ENCODE measurements at regions not wholly inside any gene's neighbourhood (a gene's known extent, or its start where the extent isn't known, plus 50 kb on each side); places are given as distances from the start of the nearest gene placed in this dataset.
"Not testable (repeated sequence)": the region's sequence is repeated elsewhere in the genome, so short reads cannot be mapped to it uniquely, and the experiment has no call there.

GRCh38 chr2:117614823-117615534 lies 199.5 kb upstream of the DDX18 start:
- peaks cover 1 to 3% (median 2%) of the 10 kb centered on the region in 3 donors for H3K27me3 Mint-ChIP-seq (ENCODE audit: low read depth in 3 of 3)
- H3K4me1 Mint-ChIP-seq: no peaks in the 10 kb centered on the region
- no peak overlapping the region for H3K4me3 Mint-ChIP-seq
- no peak overlapping the region for H3K27ac Mint-ChIP-seq
- H3K9me3 Mint-ChIP-seq: peaks cover 0 to 17% (median 1%) of the 10 kb centered on the region in 6 donors
- no peak for DNase-seq
- no peaks in the 10 kb centered on the region for H3K36me3 Mint-ChIP-seq

GRCh38 chr2:117618607-117619006 lies 195.9 kb upstream of the DDX18 start:
- Mint-ChIP-seq H3K27me3 (ENCODE audit: low read depth in 3 of 3) (peaks cover under 1 to 3% (median 2%) of the 10 kb centered on the region in 3 donors), H3K9me3 (peaks cover 0 to 21% (median 4%) of the 10 kb centered on the region in 6 donors), H3K4me3 (no peak overlapping the region), H3K36me3 (no peaks in the 10 kb centered on the region), H3K4me1 (no peaks in the 10 kb centered on the region), H3K27ac (no peak overlapping the region)
- DNase-seq: no peak

GRCh38 chr2:117621326-117621725 lies 193.2 kb upstream of the DDX18 start:
- Mint-ChIP-seq H3K4me3 (no peak overlapping the region), H3K27ac (no peak overlapping the region), H3K4me1 (no peaks in the 10 kb centered on the region), H3K9me3 (peaks cover 0 to 18% (median 5%) of the 10 kb centered on the region in 6 donors), H3K27me3 (ENCODE audit: low read depth in 3 of 3) (peaks cover 0 to 2% (median 0%) of the 10 kb centered on the region in 3 donors), H3K36me3 (no peaks in the 10 kb centered on the region)
- DNase-seq: no peak

- H3K27me3 Mint-ChIP-seq (ENCODE audit: low read depth in 3 of 3); H3K4me3 Mint-ChIP-seq; H3K36me3 Mint-ChIP-seq; DNase-seq; H3K4me1 Mint-ChIP-seq; H3K27ac Mint-ChIP-seq: not testable (repeated sequence)
- peaks cover 0 to 18% (median 3%) of the 10 kb centered on the region in 6 donors for H3K9me3 Mint-ChIP-seq
Measured at GRCh38 chr2:117623175-117623574, 191.3 kb upstream of the DDX18 start.

- Mint-ChIP-seq H3K9me3 (peaks cover 0 to 6% (median 0%) of the 10 kb centered on the region in 6 donors), H3K27ac (no peak overlapping the region), H3K4me3 (no peak overlapping the region), H3K36me3 (no peaks in the 10 kb centered on the region), H3K27me3 (ENCODE audit: low read depth in 3 of 3) (peaks cover 0 to 6% (median 3%) of the 10 kb centered on the region in 3 donors), H3K4me1 (no peaks in the 10 kb centered on the region)
- no peak for DNase-seq
Measured at GRCh38 chr2:117631152-117631945, 183.1 kb upstream of the DDX18 start.

- no peak for DNase-seq
- H3K36me3 Mint-ChIP-seq: no peaks in the 10 kb centered on the region
- H3K9me3 Mint-ChIP-seq: peaks cover 0 to 12% (median 0%) of the 10 kb centered on the region in 6 donors
- no peaks in the 10 kb centered on the region for H3K4me1 Mint-ChIP-seq
- peaks cover 0 to 6% (median 5%) of the 10 kb centered on the region in 3 donors for H3K27me3 Mint-ChIP-seq (ENCODE audit: low read depth in 3 of 3)
- H3K4me3 Mint-ChIP-seq: no peak overlapping the region
- no peak overlapping the region for H3K27ac Mint-ChIP-seq
Measured at GRCh38 chr2:117635481-117635880, 179.0 kb upstream of the DDX18 start.

GRCh38 chr2:117639401-117639800 lies 175.1 kb upstream of the DDX18 start:
- DNase-seq: no peak
- H3K9me3 Mint-ChIP-seq: peaks cover 0 to 12% (median 0%) of the 10 kb centered on the region in 6 donors
- H3K4me3 Mint-ChIP-seq: no peak overlapping the region
- peaks cover 0 to 5% (median 1%) of the 10 kb centered on the region in 3 donors for H3K27me3 Mint-ChIP-seq (ENCODE audit: low read depth in 3 of 3)
- H3K27ac Mint-ChIP-seq: no peak overlapping the region
- H3K36me3 Mint-ChIP-seq: no peaks in the 10 kb centered on the region
- no peaks in the 10 kb centered on the region for H3K4me1 Mint-ChIP-seq

GRCh38 chr2:117644403-117644802 lies 170.1 kb upstream of the DDX18 start:
- H3K36me3 Mint-ChIP-seq: peaks cover 0 to 4% (median 0%) of the 10 kb centered on the region in 3 donors
- H3K9me3 Mint-ChIP-seq: peaks cover 0 to 11% (median 5%) of the 10 kb centered on the region in 6 donors
- H3K27me3 Mint-ChIP-seq (ENCODE audit: low read depth in 3 of 3): peaks cover 0 to 5% (median 1%) of the 10 kb centered on the region in 3 donors
- no peak for DNase-seq
- H3K4me1 Mint-ChIP-seq: no peaks in the 10 kb centered on the region
- H3K27ac Mint-ChIP-seq: no peak overlapping the region
- H3K4me3 Mint-ChIP-seq: no peak overlapping the region

GRCh38 chr2:117645458-117645857 lies 169.0 kb upstream of the DDX18 start:
- no peaks in the 10 kb centered on the region for H3K4me1 Mint-ChIP-seq
- H3K27ac Mint-ChIP-seq: no peak overlapping the region
- peaks cover 0 to 5% (median 3%) of the 10 kb centered on the region in 3 donors for H3K27me3 Mint-ChIP-seq (ENCODE audit: low read depth in 3 of 3)
- H3K4me3 Mint-ChIP-seq: no peak overlapping the region
- no peak for DNase-seq
- peaks cover 0 to 4% (median 0%) of the 10 kb centered on the region in 3 donors for H3K36me3 Mint-ChIP-seq
- peaks cover 0 to 7% (median 5%) of the 10 kb centered on the region in 6 donors for H3K9me3 Mint-ChIP-seq

- Mint-ChIP-seq H3K9me3 (peaks cover 0 to 7% (median 5%) of the 10 kb centered on the region in 6 donors), H3K36me3 (peaks cover 0 to 4% (median 0%) of the 10 kb centered on the region in 3 donors), H3K4me3 (no peak overlapping the region), H3K27me3 (ENCODE audit: low read depth in 3 of 3) (peaks cover 0 to 5% (median 3%) of the 10 kb centered on the region in 3 donors), H3K27ac (no peak overlapping the region), H3K4me1 (no peaks in the 10 kb centered on the region)
- no peak for DNase-seq
Measured at GRCh38 chr2:117646099-117646498, 168.4 kb upstream of the DDX18 start.

GRCh38 chr2:117646872-117647271 lies 167.6 kb upstream of the DDX18 start:
- H3K4me3 Mint-ChIP-seq: no peak overlapping the region
- H3K27ac Mint-ChIP-seq: no peak overlapping the region
- peaks cover 0 to 5% (median 3%) of the 10 kb centered on the region in 3 donors for H3K27me3 Mint-ChIP-seq (ENCODE audit: low read depth in 3 of 3)
- peaks cover 0 to 4% (median 0%) of the 10 kb centered on the region in 3 donors for H3K36me3 Mint-ChIP-seq
- H3K4me1 Mint-ChIP-seq: no peaks in the 10 kb centered on the region
- DNase-seq: no peak
- H3K9me3 Mint-ChIP-seq: peaks cover 0 to 7% (median 5%) of the 10 kb centered on the region in 6 donors

- H3K4me1 Mint-ChIP-seq: no peaks in the 10 kb centered on the region
- peaks cover 0 to 3% (median 1%) of the 10 kb centered on the region in 3 donors for H3K27me3 Mint-ChIP-seq (ENCODE audit: low read depth in 3 of 3)
- peaks cover 0 to 2% (median 0%) of the 10 kb centered on the region in 6 donors for H3K9me3 Mint-ChIP-seq
- H3K27ac Mint-ChIP-seq: no peak overlapping the region
- peaks cover 0 to 3% (median 0%) of the 10 kb centered on the region in 3 donors for H3K36me3 Mint-ChIP-seq
- H3K4me3 Mint-ChIP-seq: no peak overlapping the region
- no peak for DNase-seq
Measured at GRCh38 chr2:117656546-117656945, 157.9 kb upstream of the DDX18 start.

- Mint-ChIP-seq H3K4me1 (no peaks in the 10 kb centered on the region), H3K4me3 (no peak overlapping the region), H3K36me3 (peaks cover 0 to 3% (median 0%) of the 10 kb centered on the region in 3 donors), H3K27me3 (ENCODE audit: low read depth in 3 of 3) (peaks cover 0 to 10% (median 3%) of the 10 kb centered on the region in 3 donors), H3K27ac (no peak overlapping the region), H3K9me3 (peaks cover 0 to 7% (median 1%) of the 10 kb centered on the region in 6 donors)
- DNase-seq: no peak
Measured at GRCh38 chr2:117661619-117662018, 152.9 kb upstream of the DDX18 start.

- Mint-ChIP-seq H3K4me1 (no peaks in the 10 kb centered on the region), H3K36me3 (no peaks in the 10 kb centered on the region), H3K4me3 (no peak overlapping the region), H3K27ac (no peak overlapping the region), H3K27me3 (ENCODE audit: low read depth in 3 of 3) (no peaks in the 10 kb centered on the region), H3K9me3 (peaks cover 0 to 4% (median 0%) of the 10 kb centered on the region in 6 donors)
- no peak for DNase-seq
Measured at GRCh38 chr2:117674172-117674571, 140.3 kb upstream of the DDX18 start.
